ENCODE measurements at regions not wholly inside any gene's neighbourhood (a gene's known extent, or its start where the extent isn't known, plus 50 kb on each side); places are given as distances from the start of the nearest gene placed in this dataset.

GRCh38 chr3:143190101-143190500, 70.5 kb downstream of the CHST2 start:
- Histone ChIP-seq H3K9me3 (ENCODE audit: control insufficient read depth in 2 of 3, low read length in 3 of 3) (no peaks in the 10 kb centered on the region), H3K27ac (ENCODE audit: low read depth, low read length) (no peak overlapping the region), H3K36me3 (ENCODE audit: control insufficient read depth in 2 of 3, insufficient read depth in 3 of 3, low read length in 3 of 3) (no peaks in the 10 kb centered on the region), H3K27me3 (ENCODE audit: control insufficient read depth in 2 of 2, insufficient read depth in 2 of 2, low read length in 2 of 2) (no peaks in the 10 kb centered on the region), H3K4me1 (ENCODE audit: control insufficient read depth in 2 of 2, insufficient read depth in 2 of 2, low read length in 2 of 2) (peaks cover 0 to 13% of the 10 kb centered on the region in 2 donors), H3K4me3 (ENCODE audit: low read length) (no peak overlapping the region)
- intact Hi-C loops (cut with micrococcal nuclease) = loop anchor here in 1 of 2 donors (2.0 kb wide), 1 partner anchor 17 kb away; no protein-coding TSS in a partner anchor
- CTCF ChIA-PET = no interaction called here
- H3K27me3 Mint-ChIP-seq = no peaks in the 10 kb centered on the region
- no peak for DNase-seq
- H3K4me3 Mint-ChIP-seq = no peak overlapping the region
- peaks cover 0 to 18% (median 3%) of the 10 kb centered on the region in 11 donors for H3K9me3 Mint-ChIP-seq
- H3K4me1 Mint-ChIP-seq = peaks cover 4 to 18% (median 7%) of the 10 kb centered on the region in 7 donors
- H3K27ac Mint-ChIP-seq = no peak overlapping the region
- POLR2A ChIA-PET = no interaction called here
- no peak for ATAC-seq
- H3K36me3 Mint-ChIP-seq = peaks cover 0 to 6% (median 3%) of the 10 kb centered on the region in 5 donors

DNA sequence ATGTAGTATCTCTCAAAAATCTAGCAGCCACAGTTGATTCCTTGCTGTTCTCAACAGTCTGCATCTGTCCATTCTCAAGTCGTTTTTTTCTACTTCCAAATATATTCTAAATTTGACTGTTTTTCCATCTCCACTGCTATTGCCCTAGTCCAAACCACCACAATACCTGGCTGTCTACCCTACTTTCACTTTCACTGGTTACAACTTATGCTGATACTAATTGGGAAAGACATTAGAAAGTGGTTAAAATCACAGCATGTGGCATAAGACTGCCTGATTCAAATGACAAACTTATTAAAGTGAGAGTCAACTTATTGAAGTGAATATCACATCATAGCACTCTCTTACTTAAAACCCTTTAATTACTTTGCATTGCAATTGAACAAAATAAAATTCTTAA, 72.6 kb downstream of the CHST2 start:
- Mint-ChIP-seq H3K27ac (peak overlapping the region in 8 of 9 donors; percentile 17 to 90 (median 44)), H3K4me1 (peaks cover 4 to 18% (median 7%) of the 10 kb centered on the region in 7 donors), H3K36me3 (peaks cover 0 to 6% (median 3%) of the 10 kb centered on the region in 5 donors), H3K4me3 (peak overlapping the region in 8 of 10 donors; percentile 45 to 80 (median 72)), H3K27me3 (no peaks in the 10 kb centered on the region), H3K9me3 (peaks cover 0 to 18% (median 3%) of the 10 kb centered on the region in 11 donors)
- Histone ChIP-seq H3K9me3 (ENCODE audit: control insufficient read depth in 2 of 3, low read length in 3 of 3) (peaks cover 0 to 8% (median 0%) of the 10 kb centered on the region in 3 experiments), H3K36me3 (ENCODE audit: control insufficient read depth in 2 of 3, insufficient read depth in 3 of 3, low read length in 3 of 3) (no peaks in the 10 kb centered on the region), H3K4me1 (ENCODE audit: control insufficient read depth in 2 of 2, insufficient read depth in 2 of 2, low read length in 2 of 2) (peaks cover 0 to 13% of the 10 kb centered on the region in 2 donors), H3K27me3 (ENCODE audit: control insufficient read depth in 2 of 2, insufficient read depth in 2 of 2, low read length in 2 of 2) (no peaks in the 10 kb centered on the region), H3K27ac (ENCODE audit: low read depth, low read length) (no peak overlapping the region), H3K4me3 (ENCODE audit: low read length) (no peak overlapping the region)
- ATAC-seq = no peak
- CTCF ChIA-PET = no interaction called here
- intact Hi-C loops (cut with micrococcal nuclease) = no loop called here
- POLR2A ChIA-PET = interaction anchor here (0.6 to 1.5 kb wide), 3 partner anchors 30 to 191 kb away, joined by 3 to 4 read pairs (median 3); partner anchors contain the start of gene U2SURP
- DNase-seq = no peak

DNA sequence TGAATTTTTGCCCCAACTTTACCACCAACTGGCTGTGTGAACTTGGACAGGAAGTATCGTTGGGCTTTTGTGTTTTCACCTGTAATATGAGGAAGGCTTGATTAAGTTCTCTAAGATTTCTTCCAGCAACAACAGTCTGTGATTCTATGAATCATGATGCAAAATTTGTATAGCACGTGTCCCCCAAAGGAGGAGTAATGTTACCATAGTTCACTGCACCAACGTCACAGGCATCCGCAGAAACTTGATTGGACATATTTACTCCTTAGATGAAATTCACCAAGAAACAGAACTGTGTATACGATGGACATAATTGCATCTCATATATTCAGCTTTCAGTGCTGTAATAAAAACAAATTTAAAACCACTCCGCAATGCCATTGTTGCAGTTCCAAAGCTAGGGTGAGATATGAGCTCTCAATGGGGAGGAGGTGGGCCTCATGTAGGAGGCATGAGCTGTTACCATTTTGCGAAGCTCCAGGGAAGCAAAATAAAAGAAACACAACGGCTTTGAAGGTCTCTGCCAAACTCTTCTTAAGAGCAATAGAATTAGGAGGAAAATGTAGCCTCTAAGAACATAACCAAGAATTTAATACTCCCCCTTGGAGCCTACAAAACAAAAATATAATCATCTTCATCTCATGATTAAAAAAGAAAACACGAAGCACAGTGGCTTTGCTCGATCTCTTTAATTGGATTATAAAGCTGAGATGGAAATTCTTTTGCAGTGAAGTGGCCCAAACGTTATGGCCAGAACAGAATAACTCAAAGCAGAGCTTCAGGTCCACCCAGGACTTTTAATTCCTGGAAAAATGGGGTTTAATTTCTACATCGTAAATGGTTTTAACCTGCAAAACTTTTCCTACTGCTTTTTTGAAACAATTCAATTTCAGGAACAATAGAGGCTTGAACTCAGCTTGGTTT, 80.7 kb downstream of the CHST2 start:
- no peak overlapping the region for H3K27ac ChIP-seq (ENCODE audit: low read depth, low read length)
- ChIA-PET CTCF (no interaction called here), POLR2A (no interaction called here)
- no peak overlapping the region for H3K4me3 ChIP-seq (ENCODE audit: low read length)
- no peaks in the 10 kb centered on the region for H3K4me1 ChIP-seq (ENCODE audit: control insufficient read depth in 2 of 2, insufficient read depth in 2 of 2, low read length in 2 of 2)
- no peak overlapping the region for H3K4me3 Mint-ChIP-seq
- H3K36me3 ChIP-seq (ENCODE audit: control insufficient read depth in 2 of 3, insufficient read depth in 3 of 3, low read length in 3 of 3) = no peaks in the 10 kb centered on the region
- no peaks in the 10 kb centered on the region for H3K27me3 ChIP-seq (ENCODE audit: control insufficient read depth in 2 of 2, insufficient read depth in 2 of 2, low read length in 2 of 2)
- intact Hi-C loops (cut with micrococcal nuclease) = loop anchor here in 1 of 2 donors (10.0 kb wide), 1 partner anchor 475 kb away; no protein-coding TSS in a partner anchor
- no peak for DNase-seq
- peaks cover 0 to 18% (median 6%) of the 10 kb centered on the region in 5 donors for H3K36me3 Mint-ChIP-seq
- H3K27me3 Mint-ChIP-seq = no peaks in the 10 kb centered on the region
- peaks cover 0 to 5% (median 0%) of the 10 kb centered on the region in 7 donors for H3K4me1 Mint-ChIP-seq
- H3K9me3 Mint-ChIP-seq = peaks cover 0 to 20% (median 3%) of the 10 kb centered on the region in 11 donors
- H3K27ac Mint-ChIP-seq = no peak overlapping the region
- peaks cover 0 to 10% (median 0%) of the 10 kb centered on the region in 3 experiments for H3K9me3 ChIP-seq (ENCODE audit: control insufficient read depth in 2 of 3, low read length in 3 of 3)
- ATAC-seq = no peak

GRCh38 chr3:143201045-143201444, 81.5 kb downstream of the CHST2 start:
- H3K4me3 ChIP-seq (ENCODE audit: low read length) = no peak overlapping the region
- no peaks in the 10 kb centered on the region for H3K27me3 ChIP-seq (ENCODE audit: control insufficient read depth in 2 of 2, insufficient read depth in 2 of 2, low read length in 2 of 2)
- intact Hi-C loops (cut with micrococcal nuclease) = loop anchor here in 1 of 2 donors (10.0 kb wide), 1 partner anchor 474 kb away; no protein-coding TSS in a partner anchor
- Mint-ChIP-seq H3K4me3 (no peak overlapping the region), H3K9me3 (peaks cover 1 to 23% (median 6%) of the 10 kb centered on the region in 11 donors), H3K4me1 (peaks cover 0 to 5% (median 0%) of the 10 kb centered on the region in 7 donors), H3K27me3 (no peaks in the 10 kb centered on the region), H3K36me3 (peaks cover 0 to 18% (median 9%) of the 10 kb centered on the region in 5 donors), H3K27ac (no peak overlapping the region)
- ChIA-PET CTCF (no interaction called here), POLR2A (no interaction called here)
- no peak overlapping the region for H3K27ac ChIP-seq (ENCODE audit: low read depth, low read length)
- H3K4me1 ChIP-seq (ENCODE audit: control insufficient read depth in 2 of 2, insufficient read depth in 2 of 2, low read length in 2 of 2) = no peaks in the 10 kb centered on the region
- H3K36me3 ChIP-seq (ENCODE audit: control insufficient read depth in 2 of 3, insufficient read depth in 3 of 3, low read length in 3 of 3) = no peaks in the 10 kb centered on the region
- peaks cover 0 to 10% (median 0%) of the 10 kb centered on the region in 3 experiments for H3K9me3 ChIP-seq (ENCODE audit: control insufficient read depth in 2 of 3, low read length in 3 of 3)
- DNase-seq (no peak), ATAC-seq (no peak)

DNA sequence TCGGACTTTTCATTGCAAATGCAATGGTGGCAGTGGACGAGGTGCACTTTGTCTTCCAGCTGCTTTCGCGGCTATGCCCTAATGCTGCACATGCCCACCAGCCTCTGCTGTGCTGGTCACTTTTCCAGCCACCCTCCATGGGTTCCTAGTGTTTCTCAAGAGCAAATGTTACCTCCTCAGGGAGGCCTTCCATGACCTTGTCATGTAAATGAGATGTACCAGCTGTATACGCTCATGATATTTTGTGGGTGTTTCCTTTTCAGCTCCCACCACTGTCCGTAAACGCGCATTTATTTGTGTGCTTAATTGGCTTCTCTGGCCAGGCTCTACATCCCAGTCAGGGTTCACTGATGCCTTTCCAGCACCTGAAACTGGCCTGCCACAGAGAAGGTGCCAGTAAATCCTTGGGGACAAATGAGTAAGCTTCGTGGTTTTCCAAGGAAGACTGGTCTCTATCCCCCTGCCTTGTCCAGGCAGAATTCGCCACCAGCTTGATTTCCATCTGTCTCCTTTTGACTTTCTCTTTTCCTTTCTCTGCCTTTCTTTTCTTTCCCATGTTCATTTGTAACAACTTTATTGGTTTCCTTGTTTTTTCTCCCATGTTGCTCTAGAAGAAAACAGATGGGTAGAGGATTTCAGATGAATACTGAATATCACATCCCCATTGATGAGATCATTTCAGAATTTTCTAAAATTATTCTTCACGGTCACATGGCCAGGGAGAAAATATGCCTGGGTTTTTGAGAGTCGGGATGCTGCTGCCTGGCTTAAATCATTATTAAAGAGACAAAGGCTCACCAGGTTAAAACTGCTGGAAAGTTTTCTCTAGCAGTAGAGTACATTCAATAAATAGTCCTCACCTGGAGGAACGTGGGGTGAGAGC, 82.5 kb downstream of the CHST2 start:
- Histone ChIP-seq H3K9me3 (ENCODE audit: control insufficient read depth in 2 of 3, low read length in 3 of 3) (peaks cover 0 to 3% (median 0%) of the 10 kb centered on the region in 3 experiments), H3K27ac (ENCODE audit: low read depth, low read length) (no peak overlapping the region), H3K36me3 (ENCODE audit: control insufficient read depth in 2 of 3, insufficient read depth in 3 of 3, low read length in 3 of 3) (no peaks in the 10 kb centered on the region), H3K4me3 (ENCODE audit: low read length) (no peak overlapping the region), H3K27me3 (ENCODE audit: control insufficient read depth in 2 of 2, insufficient read depth in 2 of 2, low read length in 2 of 2) (no peaks in the 10 kb centered on the region), H3K4me1 (ENCODE audit: control insufficient read depth in 2 of 2, insufficient read depth in 2 of 2, low read length in 2 of 2) (no peaks in the 10 kb centered on the region)
- intact Hi-C loops (cut with micrococcal nuclease) = loop anchor here in 1 of 2 donors (10.0 kb wide), 1 partner anchor 473 kb away; no protein-coding TSS in a partner anchor
- Mint-ChIP-seq H3K27ac (peak overlapping the region in 1 of 9 donors; percentile 59), H3K27me3 (no peaks in the 10 kb centered on the region), H3K36me3 (peaks cover 0 to 18% (median 9%) of the 10 kb centered on the region in 5 donors), H3K4me3 (no peak overlapping the region), H3K4me1 (peaks cover 0 to 5% (median 0%) of the 10 kb centered on the region in 7 donors), H3K9me3 (peaks cover 1 to 23% (median 6%) of the 10 kb centered on the region in 11 donors)
- ChIA-PET CTCF (no interaction called here), POLR2A (no interaction called here)
- ATAC-seq = no peak
- no peak for DNase-seq

GRCh38 chr3:143203142-143203541, 83.6 kb downstream of the CHST2 start:
- H3K4me3 Mint-ChIP-seq = no peak overlapping the region
- POLR2A ChIA-PET = no interaction called here
- no peak for DNase-seq
- peaks cover 0 to 8% (median 0%) of the 10 kb centered on the region in 7 donors for H3K4me1 Mint-ChIP-seq
- H3K27ac Mint-ChIP-seq = no peak overlapping the region
- no peaks in the 10 kb centered on the region for H3K36me3 ChIP-seq (ENCODE audit: control insufficient read depth in 2 of 3, insufficient read depth in 3 of 3, low read length in 3 of 3)
- H3K27me3 Mint-ChIP-seq = no peaks in the 10 kb centered on the region
- peaks cover 0 to 19% (median 5%) of the 10 kb centered on the region in 11 donors for H3K9me3 Mint-ChIP-seq
- no peak for ATAC-seq
- no peak overlapping the region for H3K4me3 ChIP-seq (ENCODE audit: low read length)
- no peaks in the 10 kb centered on the region for H3K9me3 ChIP-seq (ENCODE audit: control insufficient read depth in 2 of 3, low read length in 3 of 3)
- no peaks in the 10 kb centered on the region for H3K4me1 ChIP-seq (ENCODE audit: control insufficient read depth in 2 of 2, insufficient read depth in 2 of 2, low read length in 2 of 2)
- CTCF ChIA-PET = no interaction called here
- peaks cover 0 to 12% (median 6%) of the 10 kb centered on the region in 5 donors for H3K36me3 Mint-ChIP-seq
- no peak overlapping the region for H3K27ac ChIP-seq (ENCODE audit: low read depth, low read length)
- H3K27me3 ChIP-seq (ENCODE audit: control insufficient read depth in 2 of 2, insufficient read depth in 2 of 2, low read length in 2 of 2) = no peaks in the 10 kb centered on the region
- intact Hi-C loops (cut with micrococcal nuclease) = loop anchor here in 1 of 2 donors (10.0 kb wide), 1 partner anchor 472 kb away; no protein-coding TSS in a partner anchor

All from naive thymus-derived CD4-positive, alpha-beta T cell (primary cell).